GM21515 (cell line): ENCODE measurements at regions not wholly inside any gene's neighbourhood (a gene's known extent, or its start where the extent isn't known, plus 50 kb on each side); places are given as distances from the start of the nearest gene placed in this dataset.

Experiments
- ATAC-seq: cut with Tn5 transposase; IDR thresholded peaks from one replicate; pipeline ENCODE4 v1.9.1; 2021; ENCODE audit not compliant: unreplicated experiment

- no peak for ATAC-seq
Measured at GRCh38 chr12:102781117-102781516, 135.9 kb downstream of the PAH start.

DNA sequence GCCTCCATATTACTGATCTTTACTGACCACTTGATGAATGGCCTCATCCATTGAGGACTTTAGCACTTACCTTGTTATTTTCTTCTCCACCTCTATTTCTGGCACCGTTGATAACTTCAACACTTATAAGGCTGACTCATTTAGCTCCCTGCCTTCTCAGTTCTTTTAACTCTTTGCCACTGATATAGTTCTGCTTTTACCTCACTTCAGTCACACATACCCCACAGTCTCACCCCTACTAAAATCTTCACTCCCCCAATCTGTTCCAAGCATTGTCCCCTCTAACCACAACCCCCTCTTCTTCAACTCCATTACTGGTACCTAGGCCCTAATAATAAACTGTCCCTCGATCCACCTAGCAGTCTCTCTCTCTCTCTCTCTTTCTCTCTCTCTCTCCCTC is 141.0 kb downstream of the PAH start:
- peak; percentile 55 for ATAC-seq

DNA sequence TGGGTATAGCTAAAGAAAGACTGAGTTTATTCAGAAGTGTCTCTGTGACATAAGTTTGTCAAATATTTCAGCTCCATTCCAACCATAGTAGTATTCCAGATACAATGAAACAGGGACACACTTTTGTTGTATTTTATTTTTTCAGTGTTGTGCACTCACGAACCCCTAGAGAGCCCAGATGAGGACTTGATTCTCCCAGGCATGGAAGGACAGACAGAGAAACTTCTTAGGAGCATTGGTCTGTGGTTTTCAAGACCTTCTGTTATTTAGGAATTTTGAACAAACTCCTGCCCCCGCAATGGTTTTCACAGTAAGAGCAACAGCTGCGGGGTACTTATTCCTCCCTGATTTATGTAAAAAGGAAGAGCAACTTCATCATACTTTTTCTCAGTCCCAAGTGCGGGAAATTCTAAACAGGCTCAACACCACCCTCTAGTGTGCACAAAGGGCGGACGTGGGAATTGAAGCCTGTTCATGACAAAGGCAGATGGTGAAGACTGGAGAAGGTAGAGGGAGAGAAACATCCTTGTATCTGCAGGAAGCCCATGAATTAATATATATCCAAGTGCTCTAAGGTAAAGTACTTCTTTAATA is 147.6 kb downstream of the PAH start:
- no peak for ATAC-seq

DNA sequence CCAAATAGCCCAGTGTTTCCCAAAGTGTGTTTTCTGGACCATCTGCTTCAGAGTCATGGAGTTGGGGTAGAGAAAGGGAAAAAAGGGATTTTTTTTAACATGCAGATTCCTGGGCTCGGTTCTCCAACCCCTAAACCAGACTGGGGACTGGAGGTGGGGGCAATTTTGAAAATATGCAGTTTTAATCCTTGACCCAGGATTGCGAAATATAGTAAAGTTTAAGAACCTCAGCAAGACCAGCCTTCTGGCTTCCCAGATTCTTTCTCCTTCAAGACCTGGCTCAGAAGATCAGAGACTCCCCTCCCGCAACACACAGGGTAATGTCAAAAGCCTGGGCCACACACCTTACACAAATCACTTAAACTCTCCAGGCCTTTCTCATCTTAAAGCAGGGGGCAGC is 150.1 kb downstream of the PAH start:
- ATAC-seq: no peak

- ATAC-seq: no peak
Measured at GRCh38 chr12:102765736-102766135, 151.3 kb downstream of the PAH start.

GRCh38 chr12:102763471-102763870 is 153.6 kb downstream of the PAH start:
- ATAC-seq: no peak

DNA sequence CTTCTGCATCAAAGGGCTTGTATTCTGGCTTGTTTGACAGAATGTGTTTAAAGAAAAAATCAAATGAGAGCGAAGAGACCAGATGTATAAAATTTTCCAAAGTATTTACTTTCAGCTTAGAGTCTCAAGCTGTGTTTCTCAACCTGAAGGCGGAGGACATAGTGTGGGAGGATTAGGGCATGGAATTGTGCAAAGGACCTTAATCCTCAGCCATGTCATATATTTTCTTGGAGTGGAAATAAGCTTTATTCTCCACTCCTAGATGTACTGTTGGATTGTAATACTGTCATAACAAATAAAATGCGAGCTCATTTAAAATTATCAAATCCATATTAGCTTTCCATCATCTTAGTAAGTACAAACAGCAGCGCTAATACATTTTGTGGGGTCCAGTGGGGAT is 154.0 kb downstream of the PAH start:
- ATAC-seq: no peak

GRCh38 chr12:102760322-102760721 is 156.7 kb downstream of the PAH start:
- ATAC-seq: no peak

DNA sequence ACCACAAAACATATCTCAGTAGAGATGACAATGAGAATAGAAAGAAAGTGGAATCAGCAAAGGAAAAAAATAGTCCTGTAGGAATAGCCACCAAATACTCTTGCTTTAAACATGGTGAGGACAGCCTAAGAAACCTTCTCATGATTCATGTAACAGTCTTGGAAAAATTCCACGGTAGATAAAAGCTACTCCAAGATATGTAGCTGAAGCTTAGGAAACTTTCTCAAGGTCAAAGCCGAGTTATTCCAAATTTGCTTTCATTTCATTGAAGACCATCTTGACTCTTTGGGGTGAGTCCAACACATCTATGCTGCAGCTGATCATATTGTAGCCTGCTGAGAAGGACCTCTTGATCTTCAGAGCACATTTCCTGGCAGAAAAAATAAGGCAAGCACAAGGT is 157.6 kb downstream of the PAH start:
- no peak for ATAC-seq

DNA sequence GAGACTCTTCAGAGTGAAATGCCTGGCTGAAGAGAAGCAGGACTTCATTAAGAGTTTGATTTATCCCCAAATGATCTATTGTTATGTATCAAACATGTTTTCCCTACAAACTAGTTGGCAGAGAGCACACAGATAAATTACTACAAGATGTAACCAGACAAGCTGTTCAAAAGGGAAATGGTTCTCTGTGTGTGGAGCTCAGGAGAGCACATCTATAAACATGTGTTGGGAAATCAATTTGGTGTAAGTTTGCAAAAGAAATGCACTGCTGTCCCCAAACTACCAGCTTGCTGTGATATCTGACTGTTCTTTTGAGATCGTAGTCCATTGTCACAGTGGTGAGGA is 159.2 kb downstream of the PAH start:
- ATAC-seq: no peak

DNA sequence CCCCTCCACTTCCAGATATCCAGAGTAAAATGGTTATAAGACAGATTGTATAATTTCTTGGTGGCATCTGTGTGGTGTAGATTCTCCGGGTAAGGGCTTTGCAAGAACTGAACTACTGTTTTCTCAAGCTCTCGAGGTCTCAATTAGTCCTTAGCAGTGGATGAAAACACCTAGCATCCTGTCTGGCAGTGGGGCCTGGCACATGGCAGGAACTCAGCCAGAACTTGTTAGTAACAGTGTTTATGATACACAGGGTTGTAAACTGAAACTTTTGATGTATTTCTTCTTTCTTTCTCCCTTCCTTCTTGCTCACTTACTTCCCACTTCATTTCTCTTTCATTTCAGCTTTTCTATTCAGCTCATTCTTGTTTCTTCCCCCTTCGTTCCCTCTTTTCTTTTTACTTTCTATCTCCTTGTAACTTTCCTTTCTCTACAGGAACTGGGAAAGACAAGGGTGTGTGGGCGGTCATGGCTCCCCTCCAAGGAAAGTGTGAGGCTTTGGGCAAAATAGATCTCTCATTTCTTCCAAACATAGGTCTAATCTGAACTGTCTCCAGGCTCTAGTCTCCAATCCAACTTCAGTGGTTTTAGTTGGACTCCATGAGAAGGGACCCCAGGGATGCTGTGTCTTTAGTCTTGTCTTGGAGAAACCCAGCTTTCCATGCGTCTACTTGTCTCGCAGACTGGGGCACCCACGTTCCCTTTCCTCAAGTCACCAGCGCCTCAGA is 159.7 kb downstream of the PAH start:
- no peak for ATAC-seq

DNA sequence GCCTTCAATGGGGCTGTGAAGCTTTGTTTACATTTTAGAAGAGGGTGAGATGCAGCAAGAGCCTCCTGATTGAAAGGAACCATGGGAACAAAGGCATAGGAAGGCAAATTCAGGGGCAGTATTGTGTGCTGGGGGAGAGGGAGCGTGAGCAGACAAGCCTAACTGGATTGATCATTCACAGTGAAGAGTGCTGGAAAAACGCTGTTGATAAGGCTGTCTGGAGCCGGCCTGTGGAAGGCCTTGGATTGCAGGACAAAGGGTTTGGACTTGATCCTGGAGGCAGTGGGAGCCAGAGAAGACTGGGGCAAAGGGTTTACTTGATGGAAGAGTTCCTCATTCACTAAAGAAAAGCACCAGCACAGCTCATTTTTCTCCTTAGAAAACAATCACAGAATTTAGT is 160.5 kb downstream of the PAH start:
- no peak for ATAC-seq

GRCh38 chr12:102755266-102755665 is 161.8 kb downstream of the PAH start:
- ATAC-seq: no peak

GRCh38 chr12:102753802-102754201 is 163.2 kb downstream of the PAH start:
- ATAC-seq: no peak

DNA sequence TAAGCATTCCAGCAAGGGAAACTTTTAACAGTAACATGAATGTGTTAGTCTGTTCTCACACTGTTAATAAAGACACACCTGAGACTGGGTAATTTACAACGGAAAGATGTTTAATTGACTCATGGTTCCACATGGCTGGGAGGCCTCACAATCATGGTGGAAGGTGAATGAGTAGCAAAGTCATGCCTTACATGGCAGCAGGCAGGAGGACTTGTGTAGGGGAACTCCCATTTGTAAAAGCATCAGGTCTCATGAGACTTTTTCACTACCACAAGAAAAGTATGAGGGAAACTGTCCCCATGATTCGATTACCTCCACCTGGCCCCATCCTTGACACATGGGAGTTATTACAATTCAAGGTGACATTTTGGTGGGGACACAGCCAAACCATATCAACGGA is 168.3 kb downstream of the PAH start:
- ATAC-seq: no peak

GRCh38 chr12:102746963-102747362 is 170.1 kb downstream of the PAH start:
- no peak for ATAC-seq

DNA sequence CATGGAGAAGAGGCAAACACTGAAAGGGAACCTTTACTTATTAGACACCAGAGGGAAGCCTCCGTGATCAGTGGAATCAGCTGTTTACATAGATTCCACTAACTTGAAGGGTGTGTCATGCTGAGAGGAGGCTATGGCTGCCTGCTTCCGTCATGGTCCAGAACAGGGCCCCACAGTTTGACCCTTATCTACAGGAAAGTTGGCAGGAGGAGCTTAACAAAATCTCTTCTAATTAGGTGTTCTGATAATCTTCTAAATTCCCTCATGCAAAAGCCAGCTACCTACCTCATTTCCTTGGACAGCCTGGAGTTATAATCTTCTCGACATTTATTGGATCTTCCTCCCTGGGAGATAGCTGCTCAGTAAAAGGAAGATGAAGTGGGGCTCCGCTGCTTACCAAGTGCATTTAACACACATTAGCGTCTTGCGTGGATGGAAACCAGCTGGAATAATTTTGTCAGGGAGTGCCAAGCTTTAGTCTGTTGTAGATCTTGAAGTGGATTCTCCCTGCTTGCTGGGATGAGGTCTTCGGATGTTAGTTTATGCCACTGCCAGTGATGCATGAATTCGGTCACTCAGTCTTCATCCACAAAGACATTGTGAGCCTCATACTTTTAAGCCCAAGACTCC is 171.0 kb downstream of the PAH start:
- ATAC-seq: no peak

DNA sequence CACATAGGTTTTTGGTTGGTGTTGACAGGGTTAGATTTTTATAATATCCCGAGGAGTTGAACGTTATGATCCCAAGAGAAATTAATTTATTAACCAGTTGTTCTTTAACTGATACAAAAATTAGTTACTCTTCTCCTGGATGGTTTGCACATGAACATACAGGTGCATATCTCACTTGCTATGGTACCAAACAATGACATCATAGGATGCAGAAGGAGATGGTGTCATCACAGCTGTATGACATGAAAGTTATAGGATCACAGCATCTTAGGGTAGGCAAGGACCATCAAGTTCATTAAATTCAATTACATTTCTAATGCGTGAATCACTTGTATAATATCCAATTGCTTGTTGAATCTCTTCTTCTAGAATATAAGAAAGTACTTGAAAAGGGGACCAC is 175.8 kb downstream of the PAH start:
- ATAC-seq: no peak

- no peak for ATAC-seq
Measured at GRCh38 chr12:102740141-102740955, 176.7 kb downstream of the PAH start.

GRCh38 chr12:102736328-102736727 is 180.7 kb downstream of the PAH start:
- no peak for ATAC-seq

DNA sequence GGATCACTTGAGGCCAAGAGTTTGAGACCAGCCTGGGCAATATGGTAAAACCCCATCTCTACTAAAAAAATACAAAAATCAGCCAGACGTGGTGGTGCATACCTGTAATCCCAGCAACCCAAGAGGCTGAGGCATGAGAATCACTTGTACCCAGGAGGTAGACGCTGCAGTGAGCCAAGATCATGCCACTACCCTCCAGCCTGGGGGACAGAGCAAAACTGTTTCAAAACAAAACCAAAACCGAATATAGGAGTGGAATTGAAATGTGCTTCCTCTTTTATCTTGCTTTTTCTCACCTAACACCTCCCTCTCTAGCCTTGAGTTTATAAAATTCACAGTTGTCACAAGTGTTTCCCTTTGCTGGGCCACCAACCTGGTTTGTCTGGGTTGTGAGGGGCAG is 181.9 kb downstream of the PAH start:
- peak; percentile 93 for ATAC-seq

GRCh38 chr12:102730996-102731395 is 186.0 kb downstream of the PAH start:
- ATAC-seq: no peak
